ENCODE measurements at regions not wholly inside any gene's neighbourhood (a gene's known extent, or its start where the extent isn't known, plus 50 kb on each side); places are given as distances from the start of the nearest gene placed in this dataset.

- TF ChIP-seq CTCF (IDR thresholded peaks at IDR 0.05) = no peak
- TF ChIP-seq EZH2 (IDR thresholded peaks at IDR 0.05; ENCODE audit: borderline replicate concordance, insufficient read depth, low read depth, low read length, poor library complexity, severe bottlenecking) = no peak
Observed at GRCh38 chr17:83179374-83179773, 100.0 kb downstream of the METRNL start.

Measured in B cell (primary cell).